IMR-90 (cell line): ENCODE measurements at regions not wholly inside any gene's neighbourhood (a gene's known extent, or its start where the extent isn't known, plus 50 kb on each side); places are given as distances from the start of the nearest gene placed in this dataset.

Experiments used
- ATAC-seq: fragments of 200-7000 bp; cut with Tn5 transposase; 2 replicates; pipeline ENCODE4 v1.9.1; 2020; ENCODE audit warnings: low read depth, mild to moderate bottlenecking, moderate library complexity
- BruUV-seq: library from RNA; stranded (reverse); fragments of 400-500 nt; replicated peaks from 2 replicates; lab custom pipeline; 2021; lab: Mats Ljungman, UMichigan
- CTCF ChIA-PET: fragments of 300-600 bp; formaldehyde crosslinking; extraction: SDS; loops from one replicate; lab custom pipeline; 2021; ENCODE audit warnings: antibody characterized with exemption; lab: Yijun Ruan, JAX
- POLR2A ChIA-PET: fragments of 300-600 bp; sonication (Branson Sonifier 250); formaldehyde crosslinking; loops from one replicate; lab custom pipeline; 2022; ENCODE audit warnings: antibody characterized with exemption; ENCODE audit not compliant: unreplicated experiment; lab: Charles Lee
- DNase-seq: peaks from one replicate; pipeline ENCODE4 v3.0.0; 2013
- H2AFZ ChIP-seq: replicated peaks from 2 replicates; pipeline ENCODE3; 2013; ENCODE audit warnings: low read length, mild to moderate bottlenecking; ENCODE audit not compliant: poor library complexity
- H2AK5ac ChIP-seq: 2 replicates; pipeline ENCODE4 v1.6.1; 2013; ENCODE audit warnings: low read depth, low read length, inconsistent platforms
- H2AK9ac ChIP-seq: replicated peaks from 2 replicates; pipeline ENCODE3; 2013; ENCODE audit warnings: mild to moderate bottlenecking, low read depth, low read length, moderate library complexity; ENCODE audit not compliant: poor library complexity
- H2BK120ac ChIP-seq: 2 replicates; pipeline ENCODE4 v1.6.1; 2013; ENCODE audit warnings: low read depth, low read length, inconsistent platforms
- H2BK15ac ChIP-seq: 3 replicates; pipeline ENCODE4 v1.6.1; 2013; ENCODE audit warnings: low read depth, low read length, inconsistent platforms
- H2BK20ac ChIP-seq: 2 replicates; pipeline ENCODE4 v1.6.1; 2013; ENCODE audit warnings: low read depth, mild to moderate bottlenecking, inconsistent platforms, low read length, moderate library complexity
- H2BK5ac ChIP-seq: 2 replicates; pipeline ENCODE4 v1.6.1; 2013; ENCODE audit warnings: mild to moderate bottlenecking, low read depth, low read length, inconsistent platforms; ENCODE audit not compliant: poor library complexity, severe bottlenecking
- H3K14ac ChIP-seq: replicated peaks from 2 replicates; pipeline ENCODE4 v1.6.1; 2013; ENCODE audit warnings: low read depth, low read length, inconsistent platforms
- H3K18ac ChIP-seq: 2 replicates; pipeline ENCODE4 v1.6.1; 2013; ENCODE audit warnings: low read depth, low read length, control low read depth
- H3K23ac ChIP-seq: 2 replicates; pipeline ENCODE4 v1.6.1; 2013; ENCODE audit warnings: low read depth, low read length, inconsistent platforms
- H3K27ac ChIP-seq: 2 replicates; pipeline ENCODE4 v1.5.1; 2013; ENCODE audit warnings: mild to moderate bottlenecking, control low read depth, low read length; ENCODE audit not compliant: insufficient read depth
- H3K27me3 ChIP-seq: 2 replicates; pipeline ENCODE4 v1.6.1; 2013; ENCODE audit warnings: low read length; ENCODE audit not compliant: control insufficient read depth, insufficient read depth
- H3K36me3 ChIP-seq: 2 replicates; pipeline ENCODE4 v1.6.1; 2013; ENCODE audit warnings: low read length, mixed read lengths; ENCODE audit not compliant: control insufficient read depth, insufficient read depth
- H3K4ac ChIP-seq: 2 replicates; pipeline ENCODE4 v1.6.1; 2013; ENCODE audit warnings: low read depth, low read length, inconsistent platforms
- H3K4me1 ChIP-seq: 2 replicates; pipeline ENCODE4 v1.6.1; 2013; ENCODE audit warnings: low read length, mixed read lengths; ENCODE audit not compliant: control insufficient read depth, insufficient read depth
- H3K4me2 ChIP-seq: 2 replicates; pipeline ENCODE4 v1.6.1; 2013; ENCODE audit warnings: low read depth, mild to moderate bottlenecking, control low read depth, low read length, moderate library complexity
- H3K4me3 ChIP-seq: 2 replicates; pipeline ENCODE4 v1.5.1; 2013; ENCODE audit warnings: low read depth, mild to moderate bottlenecking, control low read depth, low read length, moderate library complexity; ENCODE audit not compliant: insufficient read depth
- H3K56ac ChIP-seq: 2 replicates; pipeline ENCODE4 v1.6.1; 2013; ENCODE audit warnings: low read length, inconsistent platforms; ENCODE audit not compliant: insufficient read depth; ENCODE audit errors: extremely low read depth
- H3K79me1 ChIP-seq, 2 experiments: 2 replicates each; pipeline ENCODE4 v1.6.1; 2013; ENCODE audit warnings: low read length in 2 of 2, inconsistent platforms in 1 of 2, low read depth in 1 of 2
- H3K9ac ChIP-seq: 2 replicates; pipeline ENCODE4 v1.6.1; 2013; ENCODE audit warnings: low read depth, low read length, control low read depth
- H3K9me1 ChIP-seq: 2 replicates; pipeline ENCODE4 v1.6.1; 2013; ENCODE audit warnings: low read length, inconsistent platforms; ENCODE audit not compliant: insufficient read depth
- H3K9me3 ChIP-seq: 2 replicates; pipeline ENCODE4 v1.6.1; 2013; ENCODE audit warnings: low read length; ENCODE audit not compliant: control insufficient read depth, insufficient read depth
- H4K20me1 ChIP-seq: 2 replicates; pipeline ENCODE4 v1.6.1; 2013; ENCODE audit warnings: low read length, inconsistent platforms; ENCODE audit not compliant: insufficient read depth
- H4K5ac ChIP-seq: 2 replicates; pipeline ENCODE4 v1.6.1; 2013; ENCODE audit warnings: mild to moderate bottlenecking, low read depth, low read length, control low read depth
- H4K8ac ChIP-seq, 2 experiments: 2 replicates each; pipeline ENCODE4 v1.6.1; 2013; ENCODE audit warnings: low read depth in 2 of 2, low read length in 2 of 2, control low read depth in 1 of 2, inconsistent platforms in 1 of 2
- H4K91ac ChIP-seq: 2 replicates; pipeline ENCODE4 v1.6.1; 2013; ENCODE audit warnings: low read depth, low read length, inconsistent platforms; ENCODE audit not compliant: insufficient read depth
- BHLHE40 ChIP-seq: fragments of 150-350 bp; IDR thresholded peaks from 2 replicates; pipeline ENCODE4 v1.6.1; 2016; ENCODE audit warnings: mild to moderate bottlenecking, low read depth, low read length
- CEBPB ChIP-seq: IDR thresholded peaks from 2 replicates; pipeline ENCODE4 v1.6.1; 2012; ENCODE audit warnings: low read depth, low read length, improper control_type of control experiment
- CHD1 ChIP-seq: IDR thresholded peaks from 2 replicates; pipeline ENCODE4 v1.6.1; 2012; ENCODE audit warnings: low read depth, low read length, improper control_type of control experiment
- CTCF ChIP-seq: conservative IDR thresholded peaks from 2 replicates; pipeline ENCODE4 v1.5.1; 2012; ENCODE audit warnings: mild to moderate bottlenecking, low read depth, low read length, improper control_type of control experiment
- ELK1 ChIP-seq: fragments of 150-350 bp; IDR thresholded peaks from 2 replicates; pipeline ENCODE4 v1.6.1; 2016; ENCODE audit warnings: low read depth, mild to moderate bottlenecking, low read length, moderate library complexity, borderline replicate concordance
- FOS ChIP-seq: fragments of 150-350 bp; IDR thresholded peaks from 2 replicates; pipeline ENCODE4 v1.6.1; 2016; ENCODE audit warnings: low read depth, low read length
- MAFK ChIP-seq: IDR thresholded peaks from 2 replicates; pipeline ENCODE4 v1.6.1; 2012; ENCODE audit warnings: low read depth, low read length, improper control_type of control experiment
- MAZ ChIP-seq: IDR thresholded peaks from 2 replicates; pipeline ENCODE4 v1.6.1; 2012; ENCODE audit warnings: low read depth, mild to moderate bottlenecking, low read length, improper control_type of control experiment, moderate library complexity, borderline replicate concordance
- MXI1 ChIP-seq: IDR thresholded peaks from 2 replicates; pipeline ENCODE4 v1.6.1; 2012; ENCODE audit warnings: low read depth, mild to moderate bottlenecking, low read length, moderate library complexity, borderline replicate concordance
- NFE2L2 ChIP-seq: fragments of 150-350 bp; IDR thresholded peaks from 2 replicates; pipeline ENCODE4 v1.6.1; 2016; ENCODE audit warnings: low read depth, mild to moderate bottlenecking, low read length
- POLR2A ChIP-seq: IDR thresholded peaks from 2 replicates; pipeline ENCODE4 v1.6.1; 2012; ENCODE audit warnings: mild to moderate bottlenecking, low read depth, low read length
- RAD21 ChIP-seq: IDR thresholded peaks from 2 replicates; pipeline ENCODE4 v1.6.1; 2012; ENCODE audit warnings: low read length, improper control_type of control experiment
- RCOR1 ChIP-seq: IDR thresholded peaks from 2 replicates; pipeline ENCODE4 v1.6.1; 2012; ENCODE audit warnings: mild to moderate bottlenecking, low read length, improper control_type of control experiment; ENCODE audit not compliant: insufficient replicate concordance
- RFX5 ChIP-seq: IDR thresholded peaks from 2 replicates; pipeline ENCODE4 v1.8.0; 2012; ENCODE audit warnings: low read depth, mild to moderate bottlenecking, low read length, moderate library complexity
- SMC3 ChIP-seq: fragments of 150-350 bp; IDR thresholded peaks from 2 replicates; pipeline ENCODE4 v1.6.1; 2016; ENCODE audit warnings: low read depth, mild to moderate bottlenecking, antibody characterized with exemption, low read length, moderate library complexity
- USF2 ChIP-seq: fragments of 150-350 bp; IDR thresholded peaks from 2 replicates; pipeline ENCODE4 v1.6.1; 2017; ENCODE audit warnings: mild to moderate bottlenecking, antibody characterized with exemption, low read length, low read depth
- WGBS, 2 experiments: methylation state at CpG; one replicate each; pipeline versions ENCODE4 v1.1.5 to v1.1.7; 2013; ENCODE audit warnings: missing lambda C conversion rate in 2 of 2; ENCODE audit not compliant: insufficient read length in 1 of 2; ENCODE audit errors: extremely low coverage in 2 of 2; 5-methylcytosine and 5-hydroxymethylcytosine counted together
- dilution Hi-C: fragments of 300-500 bp; cut with HindIII; formaldehyde crosslinking; loops from one replicate; pipeline ENCODE4 v1.14.3; 2018; ENCODE audit warnings: low sequenced_read_pairs; ENCODE audit not compliant: unreplicated experiment
- in situ Hi-C: fragments of 300-500 bp; cut with MboI; formaldehyde crosslinking; loops from 3 replicates; pipeline ENCODE4 v1.14.3; 2019; ENCODE audit warnings: low sequenced_read_pairs, inconsistent platforms, mixed read lengths
- intact Hi-C: fragments of 100-400 bp; cut with micrococcal nuclease; formaldehyde crosslinking; loops from 2 replicates; pipeline ENCODE4 v1.10.0; 2022

DNA sequence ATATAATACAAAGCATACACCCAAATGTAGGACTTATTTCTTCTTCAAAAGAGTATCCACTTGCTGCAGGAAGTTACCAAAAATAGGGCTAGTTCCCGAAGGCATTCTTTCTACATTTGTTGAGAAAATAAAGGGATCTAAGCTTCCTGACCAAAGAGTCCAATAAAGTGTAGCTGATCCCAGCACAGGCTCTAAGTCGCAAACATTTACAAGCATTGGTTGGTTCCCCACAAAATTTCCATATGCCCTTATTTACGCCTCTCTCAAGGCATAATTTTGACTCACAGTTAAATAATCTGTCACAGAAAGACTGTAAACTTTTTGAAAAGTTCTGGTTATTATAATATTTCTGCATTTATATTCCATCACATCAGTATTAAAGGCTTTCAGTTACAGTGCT lies 1520.1 kb upstream of the ZEB2 start:
- no CpG with 5 or more reads among the region's 3 CpGs for WGBS, 2 experiments
- Histone ChIP-seq H2BK120ac (no peak overlapping the region), H2BK20ac (no peak overlapping the region), H3K23ac (no peak overlapping the region), H3K9ac (no peak overlapping the region), H3K18ac (no peak overlapping the region), H4K91ac (no peak overlapping the region), H3K36me3 (no peaks in the 10 kb centered on the region), H3K14ac (no peak overlapping the region), H3K4me1 (no peaks in the 10 kb centered on the region), H2AK5ac (no peak overlapping the region), H2AK9ac (no peak overlapping the region), H2BK15ac (no peak overlapping the region), H4K5ac (no peak overlapping the region), H3K56ac (no peak overlapping the region), H3K9me1 (no peaks in the 10 kb centered on the region), H4K8ac (no peak overlapping the region), H3K79me1 (no peaks in the 10 kb centered on the region), H3K9me3 (no peaks in the 10 kb centered on the region), H4K20me1 (no peaks in the 10 kb centered on the region), H3K27ac (no peak overlapping the region), H2AFZ (no peak overlapping the region), H3K4ac (no peak overlapping the region), H2BK5ac (no peak overlapping the region), H3K4me2 (no peak overlapping the region), H3K27me3 (no peaks in the 10 kb centered on the region; the same call in 1 of the 2 replicates), H3K4me3 (no peak overlapping the region)
- BruUV-seq = no TSS peak
- in situ Hi-C loops (no loop called here), intact Hi-C loops (no loop called here), dilution Hi-C loops (no loop called here)
- CTCF ChIA-PET = no interaction called here
- TF ChIP-seq CTCF (no peak), POLR2A (no peak), FOS (no peak), RFX5 (no peak), NFE2L2 (no peak), RCOR1 (no peak), USF2 (no peak), CEBPB (no peak), MAZ (no peak), CHD1 (no peak), MXI1 (no peak), RAD21 (no peak), BHLHE40 (no peak), SMC3 (no peak), ELK1 (no peak), MAFK (no peak)
- no peak for DNase-seq
- ATAC-seq = no peak
- POLR2A ChIA-PET = no interaction called here
